Psoas muscle (tissue), 7 donors: ENCODE measurements at regions not wholly inside any gene's neighbourhood (a gene's known extent, or its start where the extent isn't known, plus 50 kb on each side); places are given as distances from the start of the nearest gene placed in this dataset.
A peak's percentile ranks its signal among the peaks of the same experiment; 100 is the strongest.

Experiments
- ATAC-seq, 4 donors: fragments of 200-7000 bp; cut with Tn5 transposase; one replicate each; pipeline ENCODE4 v1.9.1; 2020; ENCODE audit warnings: moderate library complexity in 3 of 4, mild to moderate bottlenecking in 2 of 4
- DNase-seq, 2 donors: peaks; one replicate each; pipeline ENCODE4 v3.0.0-alpha.2; 2020
- H3K27ac ChIP-seq: fragments of 200-600 bp; one replicate; pipeline ENCODE4 v1.8.0; 2022
- H3K27me3 ChIP-seq, 3 donors: fragments of 200-600 bp in 1 of 3; one replicate each; pipeline versions ENCODE4 v1.6.1 to v1.8.0; 2013 to 2022; ENCODE audit warnings: low read length in 2 of 3, mild to moderate bottlenecking in 2 of 3, moderate library complexity in 1 of 3; ENCODE audit not compliant: insufficient read depth in 3 of 3
- H3K36me3 ChIP-seq, 2 donors: fragments of 200-600 bp in 1 of 2; one replicate each; pipeline versions ENCODE4 v1.6.1 to v1.8.0; 2013 to 2022; ENCODE audit warnings: low read depth in 1 of 2, mild to moderate bottlenecking in 1 of 2, moderate library complexity in 1 of 2; ENCODE audit not compliant: insufficient read depth in 1 of 2
- H3K4me1 ChIP-seq: fragments of 200-600 bp; one replicate; pipeline ENCODE4 v1.8.0; 2022
- H3K4me3 ChIP-seq: fragments of 200-600 bp; one replicate; pipeline ENCODE4 v1.8.0; 2022; ENCODE audit warnings: mild to moderate bottlenecking
- H3K9me3 ChIP-seq: fragments of 200-600 bp; one replicate; pipeline ENCODE4 v1.8.0; 2022
- CTCF ChIP-seq: fragments of 200-600 bp; IDR thresholded peaks from one replicate; pipeline ENCODE4 v1.8.0; 2022; ENCODE audit warnings: antibody characterized with exemption
- WGBS, 3 donors: extraction: QIAGEN DNeasy Blood & Tissue Kit; methylation state at CpG; one replicate each; pipeline versions ENCODE4 v1.1.6 to v1.1.7; 2013; 5-methylcytosine and 5-hydroxymethylcytosine counted together
- intact Hi-C, 2 donors: fragments of 100-400 bp; cut with DNase I; formaldehyde crosslinking; loops; one replicate each; pipeline versions ENCODE4 v1.11.0 to v1.14.2; 2022
- donor health status: healthy with polysubstance abuse.
- donor health status: DM: no; HTN: no; CAD: no; lungs with moderate emphysema.
- donor health status: Bipolar disorder and iron deficiency.
- donor health status: healthy.
- donor health status: DM: yes; HTN: yes; CAD: no.
- donor health status: DM: no; HTN: no; CAD: no.
- donor health status: DM: yes; HTN: yes; CAD: no.

DNA sequence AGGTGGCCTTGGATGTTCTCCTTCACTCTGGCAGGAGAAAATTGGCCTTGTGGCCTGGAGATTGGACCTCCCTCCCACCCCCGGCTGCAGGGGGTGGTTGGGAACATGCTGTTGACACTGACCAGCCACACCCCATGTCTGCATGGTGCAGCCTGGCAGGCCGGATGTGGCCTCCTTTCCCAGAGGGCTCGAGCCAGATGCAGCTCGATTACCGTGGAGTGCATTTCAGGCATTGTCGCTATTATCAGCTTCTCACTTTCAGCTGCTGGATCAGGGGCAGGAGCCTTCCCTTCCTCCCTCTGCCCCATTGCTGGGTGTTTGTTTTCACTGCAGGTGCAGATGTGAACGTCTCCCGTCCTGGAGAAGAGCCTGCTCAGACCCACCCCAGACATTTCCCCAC is 211.0 kb upstream of the SIX2 start:
- 14 to 29% (median 14%) methylated on average over 8 of the region's 8 CpGs for WGBS, 3 donors
- DNase-seq (peak; percentile 38 to 85), ATAC-seq (peak; percentile 90 to 99 (median 96))
- H3K27me3 ChIP-seq, result no peaks in the 10 kb centered on the region
- intact Hi-C loops, result loop anchor here in 1 of 2 donors (10.0 kb wide), 1 partner anchor 205 kb away; no protein-coding TSS in a partner anchor
- H3K9me3 ChIP-seq, result no peaks in the 10 kb centered on the region
- H3K27ac ChIP-seq, result no peak overlapping the region
- H3K4me3 ChIP-seq, result no peak overlapping the region
- no peak for TF ChIP-seq CTCF
- no peaks in the 10 kb centered on the region for H3K36me3 ChIP-seq
- H3K4me1 ChIP-seq, result peaks cover 10% of the 10 kb centered on the region

- Histone ChIP-seq H3K27ac (no peak overlapping the region), H3K4me3 (no peak overlapping the region), H3K4me1 (peaks cover 10% of the 10 kb centered on the region), H3K36me3 (no peaks in the 10 kb centered on the region), H3K27me3 (no peaks in the 10 kb centered on the region), H3K9me3 (no peaks in the 10 kb centered on the region)
- intact Hi-C loops, result no loop called here
- ATAC-seq (no peak), DNase-seq (no peak)
- 49 to 68% (median 57%) methylated on average over 3 of the region's 3 CpGs for WGBS, 3 donors
- TF ChIP-seq CTCF, result no peak
Measured at GRCh38 chr2:45218931-45219339, 209.7 kb upstream of the SIX2 start.

DNA sequence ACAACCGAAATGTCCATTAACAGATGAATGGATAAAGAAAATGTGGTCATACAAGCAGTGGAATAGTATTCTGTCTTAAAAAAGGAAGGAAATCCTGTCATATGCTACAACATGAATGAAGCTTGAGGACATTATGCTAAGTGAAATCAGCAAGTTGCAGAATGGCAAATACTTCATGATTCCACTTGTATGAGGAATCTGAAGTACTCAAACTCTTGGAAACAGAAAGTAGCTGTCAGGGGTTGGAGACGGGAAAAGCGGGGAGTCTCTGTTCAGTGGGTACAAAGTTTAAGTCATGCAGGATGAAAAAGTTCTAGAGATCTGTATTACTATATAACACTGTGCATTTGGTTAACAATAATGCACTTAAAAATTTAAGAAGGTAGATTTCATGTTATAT is 209.0 kb upstream of the SIX2 start:
- H3K4me3 ChIP-seq, result no peak overlapping the region
- no peaks in the 10 kb centered on the region for H3K27me3 ChIP-seq
- 86 to 99% (median 99%) methylated on average over 3 of the region's 3 CpGs for WGBS, 3 donors
- no peaks in the 10 kb centered on the region for H3K36me3 ChIP-seq
- no peak for DNase-seq
- H3K9me3 ChIP-seq, result no peaks in the 10 kb centered on the region
- H3K4me1 ChIP-seq, result peaks cover 10% of the 10 kb centered on the region
- TF ChIP-seq CTCF, result no peak
- intact Hi-C loops, result no loop called here
- ATAC-seq, result no peak
- no peak overlapping the region for H3K27ac ChIP-seq

DNA sequence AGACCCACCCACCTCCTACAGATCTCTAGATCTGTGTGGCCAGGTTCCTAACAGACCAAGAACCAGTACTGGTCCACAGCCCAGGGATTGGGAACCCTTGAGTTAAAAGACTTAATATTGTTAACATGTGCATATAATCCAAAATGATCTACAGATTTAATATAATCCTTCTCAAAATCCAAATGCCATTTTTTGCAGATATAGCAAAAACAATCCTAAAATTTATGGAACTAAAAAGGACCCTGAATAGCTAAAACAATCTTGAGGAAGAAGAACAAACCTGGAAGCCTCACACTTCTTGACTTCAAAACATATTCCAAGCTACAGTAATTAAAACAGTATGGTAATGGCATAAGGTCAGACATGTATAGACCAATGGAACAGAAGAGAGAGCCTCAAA is 206.9 kb upstream of the SIX2 start:
- Histone ChIP-seq H3K4me1 (peaks cover 10% of the 10 kb centered on the region), H3K9me3 (no peaks in the 10 kb centered on the region), H3K4me3 (no peak overlapping the region), H3K36me3 (no peaks in the 10 kb centered on the region), H3K27ac (no peak overlapping the region), H3K27me3 (no peaks in the 10 kb centered on the region)
- DNase-seq (no peak), ATAC-seq (no peak)
- intact Hi-C loops, result no loop called here
- TF ChIP-seq CTCF, result no peak

DNA sequence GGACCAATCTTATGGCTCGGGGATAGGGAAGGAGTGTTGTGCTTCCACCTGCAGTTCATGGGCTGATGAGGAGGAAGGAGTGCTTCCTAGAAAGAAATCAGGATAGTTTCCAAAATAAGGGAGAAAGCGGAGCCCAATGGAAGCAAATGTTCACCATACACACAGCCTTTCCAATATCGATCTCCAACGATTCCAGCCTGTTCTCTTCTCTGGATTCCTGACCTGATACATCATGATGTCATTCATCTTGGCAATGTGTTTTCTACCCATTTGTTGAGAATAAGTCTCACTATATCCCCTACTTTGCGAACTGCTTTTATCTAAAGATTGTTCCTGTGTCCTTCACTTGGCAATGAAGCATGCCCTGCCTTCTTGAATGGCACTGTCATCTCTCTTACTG is 205.3 kb upstream of the SIX2 start:
- H3K27ac ChIP-seq, result no peak overlapping the region
- H3K9me3 ChIP-seq, result no peaks in the 10 kb centered on the region
- intact Hi-C loops, result no loop called here
- 89 to 94% (median 89%) methylated on average over 5 of the region's 5 CpGs for WGBS, 3 donors
- no peak for TF ChIP-seq CTCF
- no peak overlapping the region for H3K4me3 ChIP-seq
- H3K36me3 ChIP-seq, result no peaks in the 10 kb centered on the region
- no peaks in the 10 kb centered on the region for H3K4me1 ChIP-seq
- ATAC-seq (no peak), DNase-seq (no peak)
- H3K27me3 ChIP-seq, result no peaks in the 10 kb centered on the region
